Mucosa of descending colon (tissue), 3 donors: ENCODE measurements at regions not wholly inside any gene's neighbourhood (a gene's known extent, or its start where the extent isn't known, plus 50 kb on each side); places are given as distances from the start of the nearest gene placed in this dataset.

Experiments used
- ATAC-seq: fragments of 200-7000 bp; cut with Tn5 transposase; one replicate; pipeline ENCODE4 v1.9.1; 2020; ENCODE audit warnings: mild to moderate bottlenecking, moderate library complexity
- DNase-seq, 3 donors: peaks; one replicate each; pipeline ENCODE4 v3.0.0-alpha.2; 2020
- H3K36me3 ChIP-seq: fragments of 200-600 bp; one replicate; pipeline ENCODE4 v1.8.0; 2021; ENCODE audit warnings: low read depth, mild to moderate bottlenecking
- H3K4me1 ChIP-seq: fragments of 200-600 bp; one replicate; pipeline ENCODE4 v1.8.0; 2021; ENCODE audit warnings: low read depth, mild to moderate bottlenecking
- H3K4me3 ChIP-seq: fragments of 200-600 bp; one replicate; pipeline ENCODE4 v1.8.0; 2021; ENCODE audit warnings: mild to moderate bottlenecking
- H3K9me3 ChIP-seq: fragments of 200-600 bp; one replicate; pipeline ENCODE4 v1.8.0; 2021; ENCODE audit warnings: mild to moderate bottlenecking
- CTCF ChIP-seq: fragments of 200-600 bp; IDR thresholded peaks from one replicate; pipeline ENCODE4 v1.8.0; 2022; ENCODE audit warnings: antibody characterized with exemption, mild to moderate bottlenecking
- intact Hi-C, 2 donors: fragments of 100-400 bp; cut with DNase I in 1 of 2; cut with micrococcal nuclease in 1 of 2; formaldehyde crosslinking; loops; one replicate each; pipeline versions ENCODE4 v1.11.0 to v1.11.1; 2022; cut with DNase I, micrococcal nuclease
- donor health status: DM: no; HTN: no; CAD: no; lungs with moderate emphysema.
- donor health status: DM: no; HTN: no; CAD: no.
- donor health status: DM: no; HTN: yes; CAD: no.

- TF ChIP-seq CTCF, result no peak
- ATAC-seq (no peak), DNase-seq (no peak)
- no peak overlapping the region for H3K4me3 ChIP-seq
- intact Hi-C loops, result no loop called here
- no peaks in the 10 kb centered on the region for H3K9me3 ChIP-seq
- no peaks in the 10 kb centered on the region for H3K4me1 ChIP-seq
- H3K36me3 ChIP-seq, result no peaks in the 10 kb centered on the region
Observed at GRCh38 chr13:42400188-42400833, 128.4 kb downstream of the AKAP11 start.

DNA sequence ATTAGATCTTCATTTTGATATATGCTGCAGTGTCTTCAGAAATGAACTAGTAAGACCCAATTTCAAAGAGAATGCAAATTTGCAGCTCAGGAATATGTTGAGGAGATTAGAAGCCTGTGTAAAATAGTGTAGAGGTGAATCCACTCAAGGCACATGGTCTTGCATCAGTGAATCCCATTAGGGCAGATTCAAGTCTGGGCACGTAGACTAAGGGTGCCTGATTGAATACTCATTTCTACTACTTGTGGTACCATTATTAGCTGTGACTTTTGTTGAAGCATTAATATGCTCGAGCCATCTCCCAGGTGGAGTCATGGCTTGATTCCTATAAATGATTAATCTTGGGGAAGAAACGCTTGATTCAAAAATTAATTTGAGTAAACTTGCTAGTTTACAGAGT lies 129.4 kb downstream of the AKAP11 start:
- intact Hi-C loops, result no loop called here
- no peak for TF ChIP-seq CTCF
- ATAC-seq, result no peak

DNA sequence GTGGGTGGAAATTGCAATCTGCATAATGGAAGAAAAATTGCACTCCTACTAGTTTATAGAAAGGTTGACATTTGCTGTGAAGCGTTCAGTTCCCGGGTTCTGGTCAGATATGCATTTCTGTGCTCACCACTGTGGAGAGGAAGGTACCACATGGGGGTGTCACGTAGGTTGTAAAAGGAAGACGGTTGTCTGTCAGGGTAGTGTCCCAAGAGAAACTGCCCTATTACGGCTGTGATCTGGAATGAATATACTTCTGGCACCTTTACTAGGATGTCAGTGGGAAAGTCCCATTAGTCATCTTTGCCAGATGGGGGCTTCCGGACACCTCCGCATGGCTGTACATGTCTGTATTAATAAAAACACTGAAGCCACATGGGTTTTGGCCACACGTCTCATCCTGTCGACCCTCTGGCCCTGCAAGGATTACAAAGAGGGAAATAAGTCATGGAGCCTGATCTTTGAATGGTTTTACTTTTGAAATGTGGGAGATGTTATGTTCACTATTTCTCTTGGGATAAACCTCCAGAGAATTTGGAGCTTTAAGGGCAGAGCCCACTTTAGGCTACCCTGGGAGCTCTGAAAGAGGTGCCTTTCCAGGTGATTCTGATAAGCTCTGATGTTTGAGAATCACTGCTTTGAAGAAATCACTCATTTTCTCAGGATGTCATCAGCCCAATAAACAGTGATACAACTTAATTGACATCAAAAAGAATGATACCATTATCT lies 133.9 kb downstream of the AKAP11 start:
- ATAC-seq (peak; percentile 40), DNase-seq (no peak)
- Histone ChIP-seq H3K4me3 (no peak overlapping the region), H3K36me3 (no peaks in the 10 kb centered on the region), H3K4me1 (no peaks in the 10 kb centered on the region), H3K9me3 (no peaks in the 10 kb centered on the region)
- TF ChIP-seq CTCF, result no peak
- intact Hi-C loops, result no loop called here

More for the DNA sequence above, 129.4 kb downstream of the AKAP11 start:
- Histone ChIP-seq H3K9me3 (no peaks in the 10 kb centered on the region), H3K4me3 (no peak overlapping the region), H3K36me3 (no peaks in the 10 kb centered on the region), H3K4me1 (no peaks in the 10 kb centered on the region)
- DNase-seq, result no peak

DNA sequence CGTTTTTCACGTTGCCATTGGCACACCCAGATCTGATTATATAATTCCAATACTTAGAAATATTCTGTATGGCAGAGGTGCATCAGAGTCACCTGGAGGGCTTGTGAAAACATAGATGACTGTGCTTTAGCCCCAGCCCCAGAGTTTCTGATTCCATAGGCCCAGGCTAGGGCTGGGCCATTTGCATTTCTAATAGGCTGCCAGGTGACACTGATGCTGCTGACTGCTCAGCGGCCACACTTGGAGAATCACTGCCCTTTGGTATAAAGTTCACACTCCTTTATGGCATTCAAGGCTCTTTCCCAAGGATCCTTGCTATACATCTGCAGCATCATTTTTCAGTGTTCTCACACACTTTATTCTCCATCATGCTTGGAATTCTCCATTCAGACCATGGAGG lies 137.1 kb downstream of the AKAP11 start:
- intact Hi-C loops, result no loop called here
- ATAC-seq, result no peak
- no peak overlapping the region for H3K4me3 ChIP-seq

GRCh38 chr13:42409551-42409950 lies 137.6 kb downstream of the AKAP11 start:
- intact Hi-C loops, result no loop called here
- TF ChIP-seq CTCF, result no peak
- no peak for ATAC-seq
- H3K36me3 ChIP-seq, result no peaks in the 10 kb centered on the region
- no peaks in the 10 kb centered on the region for H3K4me1 ChIP-seq
- no peak for DNase-seq
- H3K9me3 ChIP-seq, result no peaks in the 10 kb centered on the region
- H3K4me3 ChIP-seq, result no peak overlapping the region

More for the DNA sequence above, 137.1 kb downstream of the AKAP11 start:
- no peaks in the 10 kb centered on the region for H3K4me1 ChIP-seq
- TF ChIP-seq CTCF, result no peak
- H3K36me3 ChIP-seq, result no peaks in the 10 kb centered on the region
- H3K9me3 ChIP-seq, result no peaks in the 10 kb centered on the region
- no peak for DNase-seq
